ENCODE measurements at regions not wholly inside any gene's neighbourhood (a gene's known extent, or its start where the extent isn't known, plus 50 kb on each side); places are given as distances from the start of the nearest gene placed in this dataset.

GRCh38 chr2:37537316-37537715, 134.1 kb downstream of the CDC42EP3 start:
- ChIA-PET CTCF (ENCODE audit: unreplicated experiment) (no interaction called here), POLR2A (interaction anchor here (0.7 kb wide), 3 partner anchors 123 to 171 kb away, joined by 3 to 5 read pairs (median 3); no protein-coding TSS in a partner anchor)
- Histone ChIP-seq H2AFZ (ENCODE audit: low read length) (no peak overlapping the region), H3K4me2 (ENCODE audit: low read length) (no peak overlapping the region), H4K20me1 (ENCODE audit: insufficient read depth, low read length) (no peaks in the 10 kb centered on the region), H3K79me2 (ENCODE audit: insufficient read depth, low read depth, low read length) (no peaks in the 10 kb centered on the region), H3K9me3 (ENCODE audit: low read length) (no peaks in the 10 kb centered on the region), H3K27ac (ENCODE audit: low read depth, low read length, poor library complexity, severe bottlenecking) (no peak overlapping the region), H3K36me3 (ENCODE audit: insufficient read depth, low read length) (no peaks in the 10 kb centered on the region), H3K9me2 (ENCODE audit: insufficient read depth, low read length) (no peaks in the 10 kb centered on the region), H3K4me3 (ENCODE audit: low read depth, low read length, poor library complexity, severe bottlenecking) (no peak overlapping the region), H3K4me1 (ENCODE audit: insufficient read depth, low read length, poor library complexity, severe bottlenecking) (no peaks in the 10 kb centered on the region)
- intact Hi-C loops (cut with micrococcal nuclease; ENCODE audit: unreplicated experiment): loop anchor here (5.0 to 10.0 kb wide), 2 partner anchors 140 to 353 kb away; partner anchors contain the start of gene SULT6B1
- DNase-seq (ENCODE audit: low spot score): no peak
- TF ChIP-seq CTCF (conservative IDR thresholded peaks at IDR 0.05; ENCODE audit: low read length): no peak
- BruUV-seq (replicated peaks): no TSS peak

GRCh38 chr2:37541516-37541915, 129.9 kb downstream of the CDC42EP3 start:
- ChIA-PET CTCF (ENCODE audit: unreplicated experiment) (no interaction called here), POLR2A (no interaction called here)
- Histone ChIP-seq H3K27ac (ENCODE audit: low read depth, low read length, poor library complexity, severe bottlenecking) (no peak overlapping the region), H3K9me3 (ENCODE audit: low read length) (no peaks in the 10 kb centered on the region), H3K36me3 (ENCODE audit: insufficient read depth, low read length) (no peaks in the 10 kb centered on the region), H3K4me2 (ENCODE audit: low read length) (no peak overlapping the region), H3K79me2 (ENCODE audit: insufficient read depth, low read depth, low read length) (no peaks in the 10 kb centered on the region), H3K4me1 (ENCODE audit: insufficient read depth, low read length, poor library complexity, severe bottlenecking) (peaks cover 3% of the 10 kb centered on the region), H3K9me2 (ENCODE audit: insufficient read depth, low read length) (no peaks in the 10 kb centered on the region), H2AFZ (ENCODE audit: low read length) (no peak overlapping the region), H3K4me3 (ENCODE audit: low read depth, low read length, poor library complexity, severe bottlenecking) (no peak overlapping the region), H4K20me1 (ENCODE audit: insufficient read depth, low read length) (no peaks in the 10 kb centered on the region)
- intact Hi-C loops (cut with micrococcal nuclease; ENCODE audit: unreplicated experiment): no loop called here
- BruUV-seq (replicated peaks): no TSS peak
- no peak for DNase-seq (ENCODE audit: low spot score)
- no peak for TF ChIP-seq EZH2phosphoT487 (IDR thresholded peaks at IDR 0.05; ENCODE audit: borderline replicate concordance, low read depth, low read length)
- TF ChIP-seq CTCF (conservative IDR thresholded peaks at IDR 0.05; ENCODE audit: low read length): no peak

- H3K9me3 ChIP-seq (ENCODE audit: low read length): no peaks in the 10 kb centered on the region
- no peaks in the 10 kb centered on the region for H4K20me1 ChIP-seq (ENCODE audit: insufficient read depth, low read length)
- H3K36me3 ChIP-seq (ENCODE audit: insufficient read depth, low read length): no peaks in the 10 kb centered on the region
- H2AFZ ChIP-seq (ENCODE audit: low read length): no peak overlapping the region
- no peaks in the 10 kb centered on the region for H3K9me2 ChIP-seq (ENCODE audit: insufficient read depth, low read length)
- no peak overlapping the region for H3K27ac ChIP-seq (ENCODE audit: low read depth, low read length, poor library complexity, severe bottlenecking)
- TF ChIP-seq EZH2phosphoT487 (IDR thresholded peaks at IDR 0.05; ENCODE audit: borderline replicate concordance, low read depth, low read length) (no peak), CTCF (conservative IDR thresholded peaks at IDR 0.05; ENCODE audit: low read length) (no peak)
- intact Hi-C loops (cut with micrococcal nuclease; ENCODE audit: unreplicated experiment): no loop called here
- POLR2A ChIA-PET: no interaction called here
- peaks cover 3% of the 10 kb centered on the region for H3K4me1 ChIP-seq (ENCODE audit: insufficient read depth, low read length, poor library complexity, severe bottlenecking)
- H3K4me2 ChIP-seq (ENCODE audit: low read length): no peak overlapping the region
- no TSS peak for BruUV-seq (replicated peaks)
- H3K4me3 ChIP-seq (ENCODE audit: low read depth, low read length, poor library complexity, severe bottlenecking): no peak overlapping the region
- DNase-seq (ENCODE audit: low spot score): no peak
- CTCF ChIA-PET (ENCODE audit: unreplicated experiment): no interaction called here
- H3K79me2 ChIP-seq (ENCODE audit: insufficient read depth, low read depth, low read length): no peaks in the 10 kb centered on the region
Measured at GRCh38 chr2:37543999-37544557, 127.4 kb downstream of the CDC42EP3 start.
